IPS-20b (cell line): ENCODE measurements at regions not wholly inside any gene's neighbourhood (a gene's known extent, or its start where the extent isn't known, plus 50 kb on each side); places are given as distances from the start of the nearest gene placed in this dataset.
"Not testable (repeated sequence)": the region's sequence is repeated elsewhere in the genome, so short reads cannot be mapped to it uniquely, and the experiment has no call there.

ENCODE experiments used
- H3K27ac ChIP-seq: one replicate; pipeline ENCODE4 v1.5.1; 2013; ENCODE audit warnings: low read length
- H3K27me3 ChIP-seq: 2 replicates; pipeline ENCODE4 v1.6.1; 2013; ENCODE audit warnings: mild to moderate bottlenecking, low read length, inconsistent platforms; ENCODE audit not compliant: insufficient read depth
- H3K36me3 ChIP-seq: 2 replicates; pipeline ENCODE4 v1.6.1; 2013; ENCODE audit warnings: low read depth, mild to moderate bottlenecking, inconsistent platforms, low read length, moderate library complexity; ENCODE audit not compliant: insufficient read depth
- H3K4me1 ChIP-seq: 2 replicates; pipeline ENCODE4 v1.6.1; 2013; ENCODE audit warnings: mild to moderate bottlenecking, control low read depth, inconsistent platforms, low read length, moderate library complexity; ENCODE audit not compliant: insufficient read depth
- H3K4me3 ChIP-seq: 2 replicates; pipeline ENCODE4 v1.5.1; 2013; ENCODE audit warnings: mild to moderate bottlenecking, low read length, inconsistent platforms
- H3K9ac ChIP-seq: 2 replicates; pipeline ENCODE4 v1.6.1; 2013; ENCODE audit warnings: low read depth, mild to moderate bottlenecking, inconsistent platforms, low read length, moderate library complexity
- H3K9me3 ChIP-seq: 2 replicates; pipeline ENCODE4 v1.6.1; 2013; ENCODE audit warnings: mild to moderate bottlenecking, low read depth, low read length, inconsistent platforms; ENCODE audit not compliant: insufficient read depth

DNA sequence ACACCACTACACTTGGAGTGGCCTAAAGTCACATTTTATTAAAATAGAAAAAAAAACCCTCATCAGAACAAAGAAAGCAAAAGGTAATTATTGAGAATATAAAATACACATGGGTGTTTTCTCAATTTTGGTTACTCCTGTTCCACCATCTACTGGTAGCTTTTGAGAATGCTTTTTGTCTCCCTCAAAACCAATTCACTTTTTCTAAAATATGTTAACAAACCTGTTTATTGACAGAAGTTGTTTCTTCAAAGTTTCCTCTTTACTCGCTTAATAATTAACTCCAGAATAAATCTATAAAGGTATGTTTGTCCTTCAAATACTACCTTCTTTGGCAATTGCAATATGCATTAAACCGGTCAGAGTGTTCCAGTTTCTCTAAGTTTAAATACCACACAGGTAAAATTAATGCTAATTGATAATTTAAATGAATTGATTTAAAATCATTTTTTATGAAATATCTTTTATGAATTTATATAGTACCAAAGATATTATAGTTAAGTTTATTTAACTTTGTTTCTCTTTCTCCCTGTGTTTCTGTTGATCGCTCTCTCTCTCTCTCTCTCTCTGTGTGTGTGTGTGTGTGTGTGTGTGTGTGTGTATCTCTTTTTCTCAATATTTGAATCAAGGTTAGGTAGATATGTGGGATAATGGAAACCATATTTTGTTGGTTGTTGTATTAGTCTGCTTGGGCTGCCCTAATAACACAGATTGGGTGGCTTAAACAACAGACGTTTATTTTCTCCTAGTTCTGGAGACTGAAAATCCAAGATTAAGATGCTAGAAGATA, 487.4 kb downstream of the PRDM9 start:
- Histone ChIP-seq H3K27ac (no peak overlapping the region), H3K9me3 (no peaks in the 10 kb centered on the region), H3K36me3 (no peaks in the 10 kb centered on the region), H3K4me1 (no peaks in the 10 kb centered on the region), H3K4me3 (no peak overlapping the region), H3K9ac (no peak overlapping the region), H3K27me3 (no peaks in the 10 kb centered on the region)

DNA sequence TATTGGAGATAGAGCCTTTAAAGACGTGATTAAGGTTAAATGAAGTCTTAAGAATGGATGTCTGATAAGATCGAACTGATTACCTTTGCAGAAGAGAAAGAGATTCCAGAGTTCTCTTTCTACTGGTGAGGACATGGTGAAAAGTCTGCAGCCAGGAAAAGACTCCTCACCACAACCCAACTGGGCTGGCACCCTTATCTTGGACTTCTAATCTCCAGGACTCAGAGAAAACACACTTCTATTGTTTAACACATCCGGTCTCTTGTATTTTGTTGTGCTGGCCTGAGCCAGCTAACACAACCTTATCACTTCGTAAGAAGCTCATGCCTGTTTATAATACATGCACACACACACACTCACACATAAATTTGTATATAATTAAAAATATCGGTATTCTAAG, 489.1 kb downstream of the PRDM9 start:
- no peak overlapping the region for H3K27ac ChIP-seq

GRCh38 chr5:24005384-24005783, 498.0 kb downstream of the PRDM9 start:
- Histone ChIP-seq H3K4me1 (no peaks in the 10 kb centered on the region), H3K36me3 (no peaks in the 10 kb centered on the region), H3K9me3 (no peaks in the 10 kb centered on the region), H3K27ac (no peak overlapping the region), H3K9ac (no peak overlapping the region), H3K4me3 (no peak overlapping the region), H3K27me3 (no peaks in the 10 kb centered on the region)

More for the DNA sequence above, 489.1 kb downstream of the PRDM9 start:
- no peak overlapping the region for H3K9ac ChIP-seq
- H3K27me3 ChIP-seq: no peaks in the 10 kb centered on the region
- H3K4me3 ChIP-seq: no peak overlapping the region
- H3K9me3 ChIP-seq: no peaks in the 10 kb centered on the region
- H3K36me3 ChIP-seq: no peaks in the 10 kb centered on the region
- H3K4me1 ChIP-seq: no peaks in the 10 kb centered on the region

GRCh38 chr5:24017710-24018109, 510.3 kb downstream of the PRDM9 start:
- H3K9ac ChIP-seq, H3K4me1 ChIP-seq, H3K36me3 ChIP-seq, H3K4me3 ChIP-seq, H3K27ac ChIP-seq, H3K9me3 ChIP-seq, H3K27me3 ChIP-seq: not testable (repeated sequence)

DNA sequence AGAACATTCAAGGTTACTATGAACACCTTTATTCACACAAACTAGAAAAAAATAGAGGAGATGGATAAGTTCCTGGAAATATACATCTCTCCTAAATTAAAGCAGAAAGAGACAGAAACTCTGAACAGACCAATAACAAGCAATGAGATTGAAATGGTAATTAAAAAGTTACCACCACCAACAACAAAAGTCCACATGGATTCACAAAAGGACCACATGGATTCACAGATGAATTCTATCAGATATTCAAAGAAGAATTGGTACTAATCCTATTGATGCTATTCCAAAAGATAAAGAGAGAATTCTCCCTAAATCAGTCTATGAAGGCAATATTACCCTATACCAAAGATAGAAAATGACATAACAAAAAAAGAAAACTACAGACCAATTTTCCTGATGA, 518.9 kb downstream of the PRDM9 start:
- no peak overlapping the region for H3K4me3 ChIP-seq
- H3K9ac ChIP-seq: no peak overlapping the region
- H3K36me3 ChIP-seq: no peaks in the 10 kb centered on the region
- H3K9me3 ChIP-seq: peaks cover 4% of the 10 kb centered on the region; the same call in 1 of the 2 replicates
- H3K27me3 ChIP-seq: no peaks in the 10 kb centered on the region
- no peak overlapping the region for H3K27ac ChIP-seq
- H3K4me1 ChIP-seq: no peaks in the 10 kb centered on the region

- Histone ChIP-seq H3K9ac (no peak overlapping the region), H3K4me1 (no peaks in the 10 kb centered on the region)
Observed at GRCh38 chr5:24042688-24043087, 535.3 kb downstream of the PRDM9 start.

DNA sequence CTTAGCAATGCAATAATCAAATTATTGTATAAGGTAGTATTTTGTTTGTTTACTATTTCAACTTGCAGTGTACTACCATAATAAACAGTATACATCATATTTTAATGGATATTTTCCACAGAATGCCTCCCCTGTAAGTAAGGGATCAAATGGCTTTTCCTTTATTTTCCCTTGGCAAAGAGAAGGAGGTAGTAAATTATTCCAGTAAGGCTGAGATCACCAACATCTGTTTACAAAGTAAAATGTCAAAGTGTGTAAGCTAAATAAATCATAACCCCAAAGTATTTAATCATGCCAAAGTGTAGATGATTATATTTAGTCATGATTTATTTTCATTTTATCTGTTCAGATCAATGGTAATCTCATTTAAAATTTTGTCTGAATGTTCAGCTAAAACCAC, 537.6 kb downstream of the PRDM9 start:
- H3K4me1 ChIP-seq: no peaks in the 10 kb centered on the region
- H3K9ac ChIP-seq: no peak overlapping the region
- H3K4me3 ChIP-seq: no peak overlapping the region
- no peaks in the 10 kb centered on the region for H3K36me3 ChIP-seq
- H3K27me3 ChIP-seq: no peaks in the 10 kb centered on the region
- no peak overlapping the region for H3K27ac ChIP-seq
- H3K9me3 ChIP-seq: no peaks in the 10 kb centered on the region

More at GRCh38 chr5:24042688-24043087, 535.3 kb downstream of the PRDM9 start:
- Histone ChIP-seq H3K9me3 (no peaks in the 10 kb centered on the region), H3K27me3 (no peaks in the 10 kb centered on the region), H3K4me3 (no peak overlapping the region), H3K36me3 (no peaks in the 10 kb centered on the region), H3K27ac (no peak overlapping the region)

DNA sequence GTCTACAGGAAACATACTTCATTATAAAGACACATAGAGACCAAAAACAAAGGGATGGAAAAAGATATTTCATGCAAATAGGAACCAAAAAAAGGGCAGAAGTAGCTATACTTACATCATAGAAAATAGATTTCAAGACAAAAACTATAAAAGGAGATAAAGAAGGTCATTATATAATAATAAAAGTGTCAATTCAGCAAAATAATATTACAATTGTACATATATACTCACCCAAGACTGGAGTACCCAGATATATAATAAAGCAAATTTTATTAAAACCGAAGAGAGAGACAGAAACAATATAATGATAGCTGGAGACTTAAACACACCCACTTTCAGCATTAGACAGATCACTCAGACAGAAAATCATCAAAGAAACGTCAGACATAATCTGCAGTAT, 546.3 kb downstream of the PRDM9 start:
- H3K9ac ChIP-seq: no peak overlapping the region
- H3K27me3 ChIP-seq: no peaks in the 10 kb centered on the region
- no peaks in the 10 kb centered on the region for H3K9me3 ChIP-seq
- no peak overlapping the region for H3K27ac ChIP-seq
- no peaks in the 10 kb centered on the region for H3K4me1 ChIP-seq
- H3K4me3 ChIP-seq: no peak overlapping the region
- H3K36me3 ChIP-seq: no peaks in the 10 kb centered on the region

DNA sequence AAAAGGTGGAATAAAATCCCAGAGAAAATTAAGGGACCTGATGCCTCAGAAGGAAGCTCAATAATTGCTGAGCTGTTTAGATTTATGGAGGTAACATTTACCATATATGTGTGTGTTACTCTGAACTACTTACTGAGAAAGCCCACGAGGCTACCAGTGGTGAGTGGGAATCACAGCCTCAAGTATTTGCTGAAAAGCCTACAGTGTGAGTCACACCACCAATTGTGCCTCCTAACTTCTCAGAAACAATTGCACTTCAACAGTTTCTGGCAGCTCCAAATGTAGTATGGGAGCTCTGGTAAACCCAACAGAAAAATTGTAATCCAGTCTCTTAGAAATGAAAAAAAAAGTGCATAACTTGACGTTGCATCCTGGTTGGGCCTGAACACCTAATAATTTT, 551.6 kb downstream of the PRDM9 start:
- H3K27ac ChIP-seq: no peak overlapping the region
- H3K9ac ChIP-seq: no peak overlapping the region
- H3K4me1 ChIP-seq: no peaks in the 10 kb centered on the region
- H3K36me3 ChIP-seq: no peaks in the 10 kb centered on the region
- no peaks in the 10 kb centered on the region for H3K9me3 ChIP-seq
- H3K4me3 ChIP-seq: no peak overlapping the region
- H3K27me3 ChIP-seq: no peaks in the 10 kb centered on the region

DNA sequence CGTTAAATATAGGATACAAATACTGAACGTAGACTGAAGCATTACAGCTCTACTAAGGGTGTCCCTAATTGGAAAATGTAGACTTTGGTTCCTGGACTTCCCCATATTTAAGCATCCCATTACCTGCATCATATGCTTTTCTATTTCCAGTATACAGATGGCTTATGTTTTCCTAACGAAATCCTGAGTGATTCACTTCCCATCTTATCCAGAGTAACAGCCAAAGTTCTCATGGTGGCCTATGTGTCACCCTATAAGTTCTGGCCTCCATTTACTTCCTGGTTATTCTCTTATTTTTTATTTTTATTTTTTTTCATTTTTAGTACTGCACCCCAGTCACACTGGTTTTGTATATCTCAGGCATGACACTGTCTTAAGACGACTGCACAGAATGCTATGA, 552.3 kb downstream of the PRDM9 start:
- H3K27ac ChIP-seq: no peak overlapping the region
- H3K36me3 ChIP-seq: no peaks in the 10 kb centered on the region
- no peaks in the 10 kb centered on the region for H3K27me3 ChIP-seq
- no peaks in the 10 kb centered on the region for H3K4me1 ChIP-seq
- no peaks in the 10 kb centered on the region for H3K9me3 ChIP-seq
- H3K4me3 ChIP-seq: no peak overlapping the region
- H3K9ac ChIP-seq: no peak overlapping the region

DNA sequence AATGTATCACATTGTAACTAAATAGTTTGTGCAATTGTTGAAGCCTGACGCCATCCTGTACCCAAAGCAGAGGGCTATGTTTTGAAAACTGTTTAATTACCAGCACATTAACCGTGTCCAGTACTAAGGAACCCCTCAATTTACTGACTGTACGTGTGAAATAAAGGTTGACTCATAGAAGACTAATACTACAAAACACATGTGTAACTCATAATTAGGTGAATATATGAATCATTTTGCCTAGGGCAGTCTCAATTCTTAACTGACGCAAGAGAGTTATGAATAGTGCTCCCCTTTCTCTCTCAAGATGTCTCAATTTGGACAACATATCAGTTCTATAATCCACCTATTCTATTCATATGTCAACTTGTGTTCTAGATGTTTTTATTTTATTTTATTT, 558.4 kb downstream of the PRDM9 start:
- Histone ChIP-seq H3K36me3 (no peaks in the 10 kb centered on the region), H3K4me1 (no peaks in the 10 kb centered on the region), H3K9ac (no peak overlapping the region), H3K9me3 (no peaks in the 10 kb centered on the region), H3K27me3 (no peaks in the 10 kb centered on the region), H3K27ac (no peak overlapping the region), H3K4me3 (no peak overlapping the region)

GRCh38 chr5:24067208-24067607, 559.8 kb downstream of the PRDM9 start:
- no peaks in the 10 kb centered on the region for H3K9me3 ChIP-seq
- H3K9ac ChIP-seq: no peak overlapping the region
- H3K27me3 ChIP-seq: no peaks in the 10 kb centered on the region
- no peak overlapping the region for H3K4me3 ChIP-seq
- no peaks in the 10 kb centered on the region for H3K4me1 ChIP-seq
- H3K36me3 ChIP-seq: no peaks in the 10 kb centered on the region
- no peak overlapping the region for H3K27ac ChIP-seq
